Neural cell (in vitro differentiated cells): ENCODE measurements at regions not wholly inside any gene's neighbourhood (a gene's known extent, or its start where the extent isn't known, plus 50 kb on each side); places are given as distances from the start of the nearest gene placed in this dataset.
A peak's percentile ranks its signal among the peaks of the same experiment; 100 is the strongest.

Experiments used
- H2AFZ ChIP-seq: fragments of 200-600, 300-800 bp; sonication (generic), shearing (Covaris generic); 2 replicates; pipeline ENCODE4 v1.6.0; 2014; ENCODE audit warnings: low read depth, mild to moderate bottlenecking, antibody characterized with exemption, low read length, moderate library complexity
- H3F3A ChIP-seq: fragments of 200-600 bp; shearing (Covaris generic); 2 replicates; pipeline ENCODE4 v1.6.1; 2016; ENCODE audit warnings: mild to moderate bottlenecking, moderate library complexity, mixed read lengths, antibody characterized with exemption, low read length; ENCODE audit not compliant: insufficient read depth, poor library complexity, severe bottlenecking
- H3K27ac ChIP-seq: fragments of 200-600, 300-800 bp; sonication (generic), shearing (Covaris generic); 2 replicates; pipeline ENCODE4 v1.5.1; 2014; ENCODE audit warnings: mild to moderate bottlenecking, low read length, moderate library complexity
- H3K27me3 ChIP-seq: fragments of 300-800, 200-600 bp; sonication (generic), shearing (Covaris generic); 2 replicates; pipeline ENCODE4 v1.6.0; 2014; ENCODE audit warnings: mild to moderate bottlenecking, low read depth, low read length, moderate library complexity; ENCODE audit not compliant: insufficient read depth
- H3K36me3 ChIP-seq: fragments of 300-800, 200-600 bp; sonication (generic), shearing (Covaris generic); 2 replicates; pipeline ENCODE4 v1.5.1; 2014; ENCODE audit warnings: mild to moderate bottlenecking, antibody characterized with exemption, low read length, moderate library complexity; ENCODE audit not compliant: insufficient read depth
- H3K4me2 ChIP-seq: fragments of 300-800, 200-600 bp; sonication (generic), shearing (Covaris generic); 2 replicates; pipeline ENCODE4 v1.6.0; 2014; ENCODE audit warnings: mild to moderate bottlenecking, low read length
- H3K4me3 ChIP-seq: fragments of 300-800, 200-600 bp; sonication (generic), shearing (Covaris generic); 2 replicates; pipeline ENCODE4 v1.5.1; 2014; ENCODE audit warnings: mild to moderate bottlenecking, low read length, moderate library complexity
- H3K79me2 ChIP-seq: fragments of 200-600 bp; shearing (Covaris generic); replicated peaks from 2 replicates; pipeline ENCODE4 v1.6.0; 2014; ENCODE audit warnings: mild to moderate bottlenecking, low read length, moderate library complexity; ENCODE audit not compliant: insufficient read depth
- H3K9ac ChIP-seq: fragments of 300-800, 200-600 bp; sonication (generic), shearing (Covaris generic); 2 replicates; pipeline ENCODE4 v1.6.1; 2016; ENCODE audit warnings: mild to moderate bottlenecking, low read length, mixed read lengths
- H3K9me2 ChIP-seq: fragments of 200-600 bp; shearing (Covaris generic); 2 replicates; pipeline ENCODE4 v1.6.1; 2016; ENCODE audit warnings: mild to moderate bottlenecking, low read length, mixed read lengths; ENCODE audit not compliant: insufficient read depth
- H3K9me3 ChIP-seq: fragments of 200-600, 300-800 bp; sonication (generic), shearing (Covaris generic); 2 replicates; pipeline ENCODE4 v1.6.1; 2016; ENCODE audit warnings: mild to moderate bottlenecking, mixed run types, low read length, moderate library complexity, mixed read lengths
- H4K20me1 ChIP-seq: fragments of 200-600 bp; shearing (Covaris generic); 2 replicates; pipeline ENCODE4 v1.6.1; 2016; ENCODE audit warnings: mild to moderate bottlenecking, mixed run types; ENCODE audit not compliant: insufficient read depth
- EP300 ChIP-seq: fragments of 450-650 bp; conservative IDR thresholded peaks from 2 replicates; pipeline ENCODE4 v1.6.1; 2014; ENCODE audit warnings: antibody characterized with exemption, mild to moderate bottlenecking, moderate library complexity; ENCODE audit not compliant: poor library complexity, severe bottlenecking
- EZH2 ChIP-seq: fragments of 200-600, 300-800 bp; shearing (Covaris generic), sonication (generic); IDR thresholded peaks from 2 replicates; pipeline ENCODE4 v1.6.1; 2014; ENCODE audit warnings: antibody characterized with exemption, low read length, borderline replicate concordance, mild to moderate bottlenecking; ENCODE audit not compliant: insufficient read depth, poor library complexity, severe bottlenecking
- MXI1 ChIP-seq: fragments of 450-650 bp; conservative IDR thresholded peaks from 2 replicates; pipeline ENCODE4 v1.6.1; 2014; ENCODE audit warnings: antibody characterized with exemption, mild to moderate bottlenecking; ENCODE audit not compliant: poor library complexity, severe bottlenecking
- POLR2AphosphoS5 ChIP-seq: IDR thresholded peaks from 2 replicates; pipeline ENCODE4 v1.6.1; 2012
- RAD21 ChIP-seq: fragments of 450-650 bp; conservative IDR thresholded peaks from 2 replicates; pipeline ENCODE4 v1.6.1; 2014; ENCODE audit warnings: antibody characterized with exemption, mild to moderate bottlenecking, moderate library complexity
- REST ChIP-seq: IDR thresholded peaks from 2 replicates; pipeline ENCODE4 v1.6.1; 2012; ENCODE audit warnings: borderline replicate concordance
- SMC3 ChIP-seq: fragments of 450-650 bp; conservative IDR thresholded peaks from 2 replicates; pipeline ENCODE4 v1.6.1; 2014; ENCODE audit warnings: antibody characterized with exemption, mild to moderate bottlenecking, moderate library complexity; ENCODE audit not compliant: poor library complexity
- TAF1 ChIP-seq: IDR thresholded peaks from 2 replicates; pipeline ENCODE4 v1.6.1; 2012; ENCODE audit warnings: low read depth
- TF ChIP-seq, protein P1 (sequence below): fragments of 450-650 bp; IDR thresholded peaks from 2 replicates; pipeline ENCODE4 v1.5.1; 2014; ENCODE audit warnings: antibody characterized with exemption, mild to moderate bottlenecking, moderate library complexity; ENCODE audit not compliant: poor library complexity, severe bottlenecking

DNA sequence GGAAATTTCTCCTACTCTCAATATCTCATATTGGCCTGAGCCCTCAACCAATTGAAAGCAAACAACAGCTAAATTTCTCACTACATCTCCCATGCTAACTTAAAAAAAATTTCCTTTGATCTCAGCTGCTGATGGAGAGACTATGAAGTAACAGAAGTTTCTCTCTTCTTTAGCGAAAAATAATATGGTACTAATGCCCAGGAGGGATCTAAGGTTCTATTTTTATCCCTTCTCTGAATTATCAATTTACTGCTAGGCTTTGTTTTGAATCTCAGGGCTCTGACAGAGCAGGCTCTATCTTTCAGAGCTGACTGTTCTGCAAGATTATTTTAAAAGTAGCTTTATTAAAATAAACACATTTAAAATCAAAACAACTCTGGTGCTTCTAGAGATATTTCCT is 558.6 kb downstream of the KCNA4 start:
- Histone ChIP-seq H3K79me2 (no peaks in the 10 kb centered on the region), H3K4me2 (no peak overlapping the region), H2AFZ (no peak overlapping the region), H3K9me2 (no peaks in the 10 kb centered on the region), H3K4me3 (peak overlapping the region; percentile 5), H4K20me1 (no peaks in the 10 kb centered on the region), H3K36me3 (no peaks in the 10 kb centered on the region), H3K27me3 (no peaks in the 10 kb centered on the region), H3K9ac (no peak overlapping the region), H3K27ac (peak overlapping the region; percentile 13), H3F3A (no peaks in the 10 kb centered on the region), H3K9me3 (no peaks in the 10 kb centered on the region)
- no peak for TF ChIP-seq REST
- TF ChIP-seq TAF1, result no peak
- TF ChIP-seq MXI1, result no peak
- TF ChIP-seq EZH2, result no peak
- no peak for TF ChIP-seq RAD21
- TF ChIP-seq EP300, result no peak
- TF ChIP-seq, protein P1, sequence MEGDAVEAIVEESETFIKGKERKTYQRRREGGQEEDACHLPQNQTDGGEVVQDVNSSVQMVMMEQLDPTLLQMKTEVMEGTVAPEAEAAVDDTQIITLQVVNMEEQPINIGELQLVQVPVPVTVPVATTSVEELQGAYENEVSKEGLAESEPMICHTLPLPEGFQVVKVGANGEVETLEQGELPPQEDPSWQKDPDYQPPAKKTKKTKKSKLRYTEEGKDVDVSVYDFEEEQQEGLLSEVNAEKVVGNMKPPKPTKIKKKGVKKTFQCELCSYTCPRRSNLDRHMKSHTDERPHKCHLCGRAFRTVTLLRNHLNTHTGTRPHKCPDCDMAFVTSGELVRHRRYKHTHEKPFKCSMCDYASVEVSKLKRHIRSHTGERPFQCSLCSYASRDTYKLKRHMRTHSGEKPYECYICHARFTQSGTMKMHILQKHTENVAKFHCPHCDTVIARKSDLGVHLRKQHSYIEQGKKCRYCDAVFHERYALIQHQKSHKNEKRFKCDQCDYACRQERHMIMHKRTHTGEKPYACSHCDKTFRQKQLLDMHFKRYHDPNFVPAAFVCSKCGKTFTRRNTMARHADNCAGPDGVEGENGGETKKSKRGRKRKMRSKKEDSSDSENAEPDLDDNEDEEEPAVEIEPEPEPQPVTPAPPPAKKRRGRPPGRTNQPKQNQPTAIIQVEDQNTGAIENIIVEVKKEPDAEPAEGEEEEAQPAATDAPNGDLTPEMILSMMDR, result no peak
- no peak for TF ChIP-seq SMC3
- TF ChIP-seq POLR2AphosphoS5, result no peak

DNA sequence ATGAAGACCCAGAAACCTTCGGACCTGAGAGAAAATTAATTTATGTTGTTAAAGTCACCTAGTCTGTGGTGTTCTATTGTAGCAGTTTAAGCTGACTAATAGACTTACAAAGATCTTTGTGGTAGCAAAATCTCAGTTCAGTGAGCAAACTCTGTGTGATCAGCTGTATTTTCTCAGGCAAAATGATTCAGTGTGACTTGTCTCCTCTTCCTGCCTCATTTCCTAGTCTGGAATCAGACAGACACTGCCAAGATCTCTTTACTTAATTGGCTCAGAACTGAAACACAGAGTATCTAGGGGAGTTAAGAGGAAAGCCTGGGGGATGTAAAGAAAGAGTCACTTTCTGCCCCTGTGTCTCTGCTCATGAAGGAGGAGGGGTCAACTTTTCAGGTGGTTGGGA is 564.7 kb downstream of the KCNA4 start:
- no peaks in the 10 kb centered on the region for H3K79me2 ChIP-seq
- no peaks in the 10 kb centered on the region for H3F3A ChIP-seq
- no peak overlapping the region for H2AFZ ChIP-seq
- no peaks in the 10 kb centered on the region for H3K36me3 ChIP-seq
- H4K20me1 ChIP-seq, result no peaks in the 10 kb centered on the region
- no peak overlapping the region for H3K9ac ChIP-seq
- no peaks in the 10 kb centered on the region for H3K9me3 ChIP-seq
- H3K4me3 ChIP-seq, result no peak overlapping the region
- H3K27me3 ChIP-seq, result no peaks in the 10 kb centered on the region
- no peak overlapping the region for H3K27ac ChIP-seq
- no peak overlapping the region for H3K4me2 ChIP-seq
- H3K9me2 ChIP-seq, result no peaks in the 10 kb centered on the region
- TF ChIP-seq POLR2AphosphoS5 (no peak), RAD21 (no peak), TAF1 (no peak), SMC3 (no peak), REST (no peak), MXI1 (no peak), EZH2 (no peak), EP300 (no peak)
- TF ChIP-seq, protein P1, result no peak
